GM19328 (cell line): ENCODE measurements at regions not wholly inside any gene's neighbourhood (a gene's known extent, or its start where the extent isn't known, plus 50 kb on each side); places are given as distances from the start of the nearest gene placed in this dataset.

Experiments used
- ATAC-seq: cut with Tn5 transposase; IDR thresholded peaks from one replicate; pipeline ENCODE4 v1.9.1; 2021; ENCODE audit warnings: mild to moderate bottlenecking, moderate library complexity; ENCODE audit not compliant: unreplicated experiment

DNA sequence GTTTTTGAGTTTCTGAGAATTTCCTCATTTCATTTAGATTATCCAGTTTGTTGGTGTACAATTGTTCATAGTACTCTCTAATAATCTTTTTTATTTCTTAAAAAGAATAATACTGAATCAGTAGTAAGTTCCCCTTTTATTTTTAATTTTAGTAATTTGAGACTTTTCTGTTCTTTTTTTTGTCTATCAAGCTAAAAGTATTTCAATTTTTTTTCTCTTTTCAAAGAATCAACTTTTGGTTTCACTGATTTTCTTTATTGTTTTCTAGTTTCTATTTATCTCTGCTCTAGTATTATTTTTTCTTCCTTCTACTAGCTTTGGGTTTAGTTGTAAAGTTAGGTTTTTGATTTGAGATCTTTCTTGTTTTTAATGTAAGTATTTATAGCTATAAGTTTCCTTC is 60.6 kb upstream of the ARL15 start:
- no peak for ATAC-seq

DNA sequence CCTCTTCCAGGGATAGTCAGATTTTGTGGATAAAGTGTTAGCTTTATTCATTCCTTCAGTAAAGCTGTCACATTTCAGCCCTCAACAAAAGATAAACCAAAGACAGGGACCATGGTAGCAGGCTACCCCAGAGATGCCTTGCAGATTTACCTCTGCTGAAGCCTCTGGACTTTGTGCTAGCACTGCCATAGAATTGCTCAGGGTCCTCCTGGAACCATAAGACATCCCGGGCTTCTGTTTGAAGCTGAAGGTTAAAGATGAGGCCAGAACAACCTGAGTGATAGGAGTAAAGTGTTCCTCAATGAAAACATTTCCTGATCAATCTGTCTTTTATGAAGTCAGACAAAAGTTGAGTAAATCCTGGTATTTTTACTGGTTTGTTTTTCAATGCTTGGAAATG is 57.5 kb upstream of the ARL15 start:
- ATAC-seq, result no peak

DNA sequence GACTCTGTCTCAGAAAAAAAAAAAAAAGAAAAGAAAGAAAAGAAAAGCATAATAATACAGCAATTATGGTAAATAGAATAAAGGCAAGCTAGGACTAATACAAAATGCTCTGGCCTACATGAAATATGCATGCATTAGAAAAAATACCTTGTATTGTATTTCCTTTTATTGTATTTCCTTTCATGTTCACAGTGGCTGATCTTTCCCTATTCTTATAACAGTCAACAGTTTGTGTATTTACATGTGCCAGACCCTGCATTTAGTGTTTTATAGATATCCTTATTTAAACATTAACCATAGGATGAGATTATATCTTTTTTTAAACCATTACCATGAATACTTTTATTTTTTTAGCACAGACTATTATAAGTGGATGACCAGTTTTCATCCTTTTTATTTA is 56.3 kb upstream of the ARL15 start:
- no peak for ATAC-seq

DNA sequence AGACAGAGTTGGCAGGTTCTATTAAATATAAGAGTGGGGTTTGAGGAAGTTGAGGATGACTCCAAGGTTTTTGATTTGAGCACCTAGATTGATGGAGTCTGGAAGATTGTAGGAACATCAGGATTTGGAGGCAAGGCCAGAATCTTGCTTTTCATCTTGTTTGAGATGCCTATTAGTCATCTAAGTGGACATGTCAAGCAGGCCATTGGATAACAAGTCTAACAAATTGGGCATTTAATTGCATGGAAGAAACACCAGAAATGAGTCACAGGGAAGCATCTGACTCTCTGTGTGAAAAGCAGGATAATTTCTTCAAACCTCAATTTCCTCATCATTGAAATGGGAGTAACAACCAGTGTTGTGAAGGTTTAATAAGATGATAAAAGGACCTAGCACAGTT is 53.3 kb upstream of the ARL15 start:
- no peak for ATAC-seq

DNA sequence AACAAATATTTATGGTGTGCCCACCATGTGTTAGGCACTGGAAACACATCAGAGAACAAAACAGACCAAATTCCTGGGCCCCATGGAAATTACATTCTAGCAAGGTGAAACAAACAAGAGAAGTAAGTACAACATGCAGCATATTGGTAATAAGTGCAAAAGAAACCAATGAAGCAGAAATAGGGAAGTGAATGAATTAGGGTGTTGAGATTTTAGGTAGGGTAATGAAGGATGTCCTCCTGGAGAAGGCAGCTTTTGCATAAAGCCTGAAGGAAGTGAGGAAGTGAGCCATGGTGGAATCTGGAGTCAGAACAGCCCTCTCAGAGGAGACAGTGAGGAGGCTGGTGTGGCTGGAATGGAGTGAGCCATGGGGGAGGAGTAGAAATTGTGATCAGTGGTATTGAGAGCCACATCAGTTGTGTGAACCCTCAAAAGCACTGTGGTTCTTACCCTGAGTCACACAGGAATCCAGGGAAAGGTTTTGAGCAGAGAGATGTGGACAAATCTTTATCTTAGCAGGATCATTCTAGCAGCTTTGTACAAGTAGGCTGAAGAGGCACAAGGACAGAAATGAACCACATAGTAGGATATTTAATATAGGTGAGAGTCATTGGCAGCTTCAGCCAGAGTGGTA is 52.7 kb upstream of the ARL15 start:
- no peak for ATAC-seq

DNA sequence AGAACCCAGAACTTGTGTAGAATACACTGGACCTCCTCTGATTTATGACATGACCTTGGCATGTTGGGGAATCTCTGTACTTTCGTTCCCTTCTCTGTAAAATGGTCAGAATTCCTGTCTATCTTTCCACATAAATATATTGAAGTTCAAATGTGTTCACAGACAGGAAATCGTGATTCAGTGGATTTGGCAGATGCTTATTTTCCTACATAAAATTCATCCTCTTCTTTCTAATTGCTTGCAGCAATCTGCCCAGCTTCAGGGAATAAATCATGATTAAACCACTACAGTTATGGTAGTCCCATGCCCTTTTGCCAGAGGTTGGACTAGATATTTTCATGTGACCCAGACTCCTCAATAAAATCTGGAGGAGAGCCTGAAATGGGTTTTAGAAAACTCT is 52.1 kb upstream of the ARL15 start:
- no peak for ATAC-seq

DNA sequence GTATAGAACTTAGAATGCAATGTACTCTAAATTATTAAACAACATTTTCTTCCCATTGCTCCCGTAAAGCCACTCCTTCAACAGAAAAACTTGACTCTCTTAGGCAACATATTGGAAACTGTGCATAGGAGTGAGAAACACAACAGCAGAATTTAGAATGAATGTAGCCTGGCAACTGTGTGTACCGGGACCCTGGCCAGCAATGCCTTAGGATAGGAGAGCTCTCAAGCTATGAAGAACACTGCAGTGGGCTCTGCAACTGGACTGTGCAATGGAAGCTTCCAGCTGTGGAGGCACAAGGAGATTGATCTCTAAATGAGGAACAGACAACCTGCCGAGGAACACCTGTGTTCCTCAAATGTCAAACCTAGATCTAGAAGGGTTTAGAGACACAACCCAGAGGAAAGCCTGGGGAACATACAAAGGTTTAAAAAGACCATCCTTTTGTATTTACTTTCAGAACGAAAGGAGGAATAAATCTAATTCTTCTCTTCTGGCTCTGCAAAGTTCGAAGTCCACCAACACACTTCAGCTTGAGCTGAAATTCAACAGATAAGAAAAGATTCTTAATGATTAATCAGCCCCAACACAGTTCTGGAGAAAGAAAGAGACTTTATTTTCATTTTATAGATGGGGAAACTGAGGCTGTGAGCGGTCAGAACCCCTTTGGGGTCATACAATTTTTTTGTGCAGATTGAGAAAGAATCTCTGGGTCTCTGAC is 51.5 kb upstream of the ARL15 start:
- ATAC-seq, result no peak

DNA sequence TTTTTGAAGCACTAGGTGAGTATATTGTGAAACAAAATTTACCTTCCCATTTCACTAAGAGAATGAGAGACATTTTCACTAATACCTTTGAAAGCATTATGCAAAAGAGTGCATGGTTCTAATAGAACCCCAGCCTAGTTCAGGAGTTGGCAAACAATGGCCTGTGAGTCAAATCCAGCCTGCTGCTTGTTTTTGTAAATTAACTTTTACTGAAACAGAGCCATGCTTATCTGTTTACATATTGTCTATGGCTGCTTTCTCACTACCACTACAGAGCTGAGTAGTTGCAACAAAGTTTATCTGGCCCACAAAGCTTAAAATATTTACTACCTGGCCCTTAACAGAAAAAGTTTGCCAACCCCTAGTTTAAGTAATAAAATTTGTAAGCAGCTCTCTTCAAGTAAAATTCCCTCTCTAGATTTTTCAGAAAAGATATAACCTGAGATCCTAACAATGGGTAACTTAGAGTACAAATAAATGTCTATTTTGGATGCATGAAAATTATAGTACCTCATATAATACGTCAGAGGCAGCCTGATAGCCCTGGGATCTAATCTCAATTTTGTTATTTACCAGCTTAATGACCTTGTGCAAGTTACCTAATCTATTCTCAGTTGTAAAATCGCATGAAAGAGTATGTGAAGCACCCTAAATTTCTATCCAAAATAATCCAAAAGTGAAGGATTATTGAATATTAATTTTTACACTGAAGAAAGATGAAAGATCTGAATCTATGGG is 50.7 kb upstream of the ARL15 start:
- ATAC-seq, result no peak
